ENCODE measurements at regions not wholly inside any gene's neighbourhood (a gene's known extent, or its start where the extent isn't known, plus 50 kb on each side); places are given as distances from the start of the nearest gene placed in this dataset.

GRCh38 chr13:40031031-40031430 is 375.6 kb downstream of the COG6 start:
- H4K20me1 ChIP-seq (ENCODE audit: insufficient read depth, low read length), result no peaks in the 10 kb centered on the region
- H3K4me2 ChIP-seq (replicated peaks; ENCODE audit: extremely low read depth, low read length, poor library complexity, severe bottlenecking), result no peak overlapping the region
- no peak overlapping the region for H3K4me3 Mint-ChIP-seq
- no peak overlapping the region for H2AFZ ChIP-seq (ENCODE audit: insufficient read depth, low read depth, low read length, poor library complexity, severe bottlenecking)
- peaks cover 0 to 8% (median 0%) of the 10 kb centered on the region in 7 donors for H3K9me3 Mint-ChIP-seq
- peaks cover 0 to 5% (median 0%) of the 10 kb centered on the region in 3 donors for H3K27me3 Mint-ChIP-seq (ENCODE audit: low read depth in 3 of 3)
- no peak overlapping the region for H3K27ac ChIP-seq (ENCODE audit: low read depth in 1 of 2, low read length in 2 of 2)
- DNase-seq, result no peak
- no peak overlapping the region for H3K4me3 ChIP-seq (replicated peaks in 1 of 3; ENCODE audit: low read depth in 2 of 3, low read length in 3 of 3)
- intact Hi-C loops (cut with micrococcal nuclease), result no loop called here
- no peaks in the 10 kb centered on the region for H3K4me1 ChIP-seq (ENCODE audit: control insufficient read depth in 1 of 2, insufficient read depth in 2 of 2, low read length in 2 of 2)
- H3K27ac Mint-ChIP-seq, result no peak overlapping the region
- WGBS (ENCODE audit: insufficient coverage), result 33% methylated on average over 3 of the region's 4 CpGs
- no peaks in the 10 kb centered on the region for H3K36me3 Mint-ChIP-seq
- no peaks in the 10 kb centered on the region for H3K9me3 ChIP-seq (replicated peaks in 1 of 2; ENCODE audit: control insufficient read depth in 1 of 2, insufficient read depth in 1 of 2, low read length in 2 of 2)
- no peak overlapping the region for H3K9ac ChIP-seq (ENCODE audit: insufficient read depth, low read length, poor library complexity, severe bottlenecking)
- H3K4me1 Mint-ChIP-seq, result peaks cover 3% of the 10 kb centered on the region
- TF ChIP-seq, protein P1, sequence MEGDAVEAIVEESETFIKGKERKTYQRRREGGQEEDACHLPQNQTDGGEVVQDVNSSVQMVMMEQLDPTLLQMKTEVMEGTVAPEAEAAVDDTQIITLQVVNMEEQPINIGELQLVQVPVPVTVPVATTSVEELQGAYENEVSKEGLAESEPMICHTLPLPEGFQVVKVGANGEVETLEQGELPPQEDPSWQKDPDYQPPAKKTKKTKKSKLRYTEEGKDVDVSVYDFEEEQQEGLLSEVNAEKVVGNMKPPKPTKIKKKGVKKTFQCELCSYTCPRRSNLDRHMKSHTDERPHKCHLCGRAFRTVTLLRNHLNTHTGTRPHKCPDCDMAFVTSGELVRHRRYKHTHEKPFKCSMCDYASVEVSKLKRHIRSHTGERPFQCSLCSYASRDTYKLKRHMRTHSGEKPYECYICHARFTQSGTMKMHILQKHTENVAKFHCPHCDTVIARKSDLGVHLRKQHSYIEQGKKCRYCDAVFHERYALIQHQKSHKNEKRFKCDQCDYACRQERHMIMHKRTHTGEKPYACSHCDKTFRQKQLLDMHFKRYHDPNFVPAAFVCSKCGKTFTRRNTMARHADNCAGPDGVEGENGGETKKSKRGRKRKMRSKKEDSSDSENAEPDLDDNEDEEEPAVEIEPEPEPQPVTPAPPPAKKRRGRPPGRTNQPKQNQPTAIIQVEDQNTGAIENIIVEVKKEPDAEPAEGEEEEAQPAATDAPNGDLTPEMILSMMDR (IDR thresholded peaks at IDR 0.05), result no peak
- no peaks in the 10 kb centered on the region for H3K79me2 ChIP-seq (ENCODE audit: insufficient read depth, low read length)
- no peaks in the 10 kb centered on the region for H3K36me3 ChIP-seq (replicated peaks in 1 of 2; ENCODE audit: control insufficient read depth in 1 of 2, insufficient read depth in 2 of 2, low read length in 2 of 2)
- no peaks in the 10 kb centered on the region for H3K27me3 ChIP-seq (ENCODE audit: control insufficient read depth in 2 of 2, insufficient read depth in 2 of 2, low read length in 2 of 2)

DNA sequence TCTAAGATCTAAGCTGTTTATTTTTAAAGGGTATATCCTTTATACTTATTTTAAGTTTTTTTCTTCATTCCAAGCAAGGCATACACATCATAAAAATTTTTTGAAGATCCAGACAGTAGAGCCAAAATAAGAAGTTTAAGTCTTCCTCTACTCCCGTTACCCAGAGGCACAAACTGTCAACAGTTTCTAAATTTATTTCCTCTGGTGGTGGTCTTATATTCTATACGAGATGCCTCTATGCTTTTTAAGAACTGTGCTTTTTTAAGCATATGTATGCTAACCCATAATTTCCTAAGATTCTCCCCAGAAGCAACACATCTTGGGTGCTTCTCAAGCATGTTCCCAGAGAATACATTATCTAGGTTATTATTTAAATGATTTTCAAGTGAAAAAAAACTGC is 383.6 kb downstream of the COG6 start:
- H3K9ac ChIP-seq (ENCODE audit: insufficient read depth, low read length, poor library complexity, severe bottlenecking), result no peak overlapping the region
- H3K4me1 Mint-ChIP-seq, result no peaks in the 10 kb centered on the region
- no peak for DNase-seq
- H3K27ac ChIP-seq (ENCODE audit: low read depth in 1 of 2, low read length in 2 of 2), result no peak overlapping the region
- H3K4me2 ChIP-seq (replicated peaks; ENCODE audit: extremely low read depth, low read length, poor library complexity, severe bottlenecking), result no peak overlapping the region
- no CpG with 5 or more reads among the region's 2 CpGs for WGBS (ENCODE audit: insufficient coverage)
- H3K27me3 ChIP-seq (ENCODE audit: control insufficient read depth in 2 of 2, insufficient read depth in 2 of 2, low read length in 2 of 2), result no peaks in the 10 kb centered on the region
- no peaks in the 10 kb centered on the region for H3K36me3 Mint-ChIP-seq
- no peak overlapping the region for H3K27ac Mint-ChIP-seq
- H3K4me3 ChIP-seq (replicated peaks in 1 of 3; ENCODE audit: low read depth in 2 of 3, low read length in 3 of 3), result no peak overlapping the region
- no peaks in the 10 kb centered on the region for H3K4me1 ChIP-seq (ENCODE audit: control insufficient read depth in 1 of 2, insufficient read depth in 2 of 2, low read length in 2 of 2)
- intact Hi-C loops (cut with micrococcal nuclease), result no loop called here
- H3K36me3 ChIP-seq (replicated peaks in 1 of 2; ENCODE audit: control insufficient read depth in 1 of 2, insufficient read depth in 2 of 2, low read length in 2 of 2), result no peaks in the 10 kb centered on the region
- no peak overlapping the region for H2AFZ ChIP-seq (ENCODE audit: insufficient read depth, low read depth, low read length, poor library complexity, severe bottlenecking)
- TF ChIP-seq, protein P1 (IDR thresholded peaks at IDR 0.05), result no peak
- H3K4me3 Mint-ChIP-seq, result no peak overlapping the region
- H3K9me3 Mint-ChIP-seq, result peaks cover 0 to 2% (median 0%) of the 10 kb centered on the region in 7 donors
- no peaks in the 10 kb centered on the region for H3K9me3 ChIP-seq (replicated peaks in 1 of 2; ENCODE audit: control insufficient read depth in 1 of 2, insufficient read depth in 1 of 2, low read length in 2 of 2)
- H3K79me2 ChIP-seq (ENCODE audit: insufficient read depth, low read length), result no peaks in the 10 kb centered on the region
- peaks cover 0 to 3% (median 0%) of the 10 kb centered on the region in 3 donors for H3K27me3 Mint-ChIP-seq (ENCODE audit: low read depth in 3 of 3)
- no peaks in the 10 kb centered on the region for H4K20me1 ChIP-seq (ENCODE audit: insufficient read depth, low read length)
